Gastrocnemius medialis (tissue), 4 donors: ENCODE measurements at regions not wholly inside any gene's neighbourhood (a gene's known extent, or its start where the extent isn't known, plus 50 kb on each side); places are given as distances from the start of the nearest gene placed in this dataset.

Source experiments
- ATAC-seq, 2 donors: fragments of 150-250 bp; one replicate each; pipeline ENCODE4 v1.9.1; 2016
- DNase-seq, 2 donors: peaks; one replicate each; pipeline ENCODE4 v3.0.0-alpha.2; 2019
- H3K27ac ChIP-seq, 4 donors: fragments of 200-600 bp; sonication (generic); 1 replicate in 1 of 4; 2 replicates in 3 of 4; pipeline ENCODE4 v1.5.1; 2016 to 2018; ENCODE audit warnings: mild to moderate bottlenecking in 2 of 4, moderate library complexity in 1 of 4
- H3K27me3 ChIP-seq, 3 donors: fragments of 200-600 bp; sonication (generic) in 2 of 3; 1 replicate in 1 of 3; 2 replicates in 2 of 3; pipeline versions ENCODE4 v1.5.1 to v1.6.0; 2016 to 2019; ENCODE audit warnings: mild to moderate bottlenecking in 1 of 3, moderate library complexity in 1 of 3
- H3K36me3 ChIP-seq, 2 donors: fragments of 200-600 bp; sonication (generic) in 1 of 2; one replicate each; pipeline ENCODE4 v1.5.1; 2017 to 2018
- H3K4me1 ChIP-seq, 2 donors: fragments of 200-600 bp; sonication (generic) in 1 of 2; one replicate each; pipeline ENCODE4 v1.5.1; 2016 to 2017; ENCODE audit warnings: mild to moderate bottlenecking in 2 of 2
- H3K4me3 ChIP-seq, 4 donors: fragments of 200-600 bp; sonication (generic) in 3 of 4; 1 replicate in 1 of 4; 2 replicates in 3 of 4; pipeline ENCODE4 v1.5.1; 2016 to 2019; ENCODE audit warnings: mild to moderate bottlenecking in 2 of 4
- H3K9me3 ChIP-seq, 3 donors: fragments of 200-600 bp; sonication (generic) in 2 of 3; 1 replicate in 1 of 3; 2 replicates in 2 of 3; pipeline ENCODE4 v1.5.1; 2016 to 2019
- CTCF ChIP-seq, 5 experiments: fragments of 450-650 bp in 3 of 5; fragments of 200-600 bp in 2 of 5; sonication (generic) in 2 of 5; IDR thresholded peaks in 4 of 5; conservative IDR thresholded peaks in 1 of 5; 1 replicate in 4 of 5; 2 replicates in 1 of 5; pipeline ENCODE4 v1.5.1; 2016 to 2019; ENCODE audit warnings: antibody characterized with exemption in 5 of 5, mild to moderate bottlenecking in 3 of 5, moderate library complexity in 3 of 5
- POLR2A ChIP-seq, 2 donors: fragments of 450-650 bp; IDR thresholded peaks; one replicate each; pipeline ENCODE4 v1.6.1; 2017; ENCODE audit warnings: antibody characterized with exemption in 2 of 2, mild to moderate bottlenecking in 2 of 2, moderate library complexity in 2 of 2
- in situ Hi-C, 4 donors: fragments of 200-750 bp; cut with MboI; loops; one replicate each; pipeline versions ENCODE4 v1.15.0 to v1.8.0; 2017; ENCODE audit warnings: low sequenced_read_pairs in 4 of 4
- intact Hi-C: fragments of 100-400 bp; cut with DNase I; formaldehyde crosslinking; loops from one replicate; pipeline ENCODE4 v1.15.1; 2023; ENCODE audit warnings: low total_unique reads

GRCh38 chr2:17012297-17012696, 346.7 kb upstream of the CYRIA start:
- no peaks in the 10 kb centered on the region for H3K9me3 ChIP-seq
- in situ Hi-C loops (no loop called here), intact Hi-C loops (no loop called here)
- DNase-seq (no peak), ATAC-seq (no peak)
- H3K27me3 ChIP-seq: no peaks in the 10 kb centered on the region
- H3K27ac ChIP-seq: no peak overlapping the region
- no peaks in the 10 kb centered on the region for H3K4me1 ChIP-seq
- H3K4me3 ChIP-seq: no peak overlapping the region
- H3K36me3 ChIP-seq: no peaks in the 10 kb centered on the region
- TF ChIP-seq CTCF (IDR thresholded peaks at IDR 0.05 in 4 of 5, conservative IDR thresholded peaks at IDR 0.05 in 1 of 5) (no peak), POLR2A (IDR thresholded peaks at IDR 0.05) (no peak)

- intact Hi-C loops: no loop called here
- H3K9me3 ChIP-seq: no peaks in the 10 kb centered on the region
- H3K4me1 ChIP-seq: no peaks in the 10 kb centered on the region
- ATAC-seq (no peak), DNase-seq (no peak)
- no peak overlapping the region for H3K27ac ChIP-seq
- no peak overlapping the region for H3K4me3 ChIP-seq
- no peaks in the 10 kb centered on the region for H3K36me3 ChIP-seq
- H3K27me3 ChIP-seq: no peaks in the 10 kb centered on the region
- TF ChIP-seq CTCF (IDR thresholded peaks at IDR 0.05 in 4 of 5, conservative IDR thresholded peaks at IDR 0.05 in 1 of 5) (no peak), POLR2A (IDR thresholded peaks at IDR 0.05) (no peak)
- in situ Hi-C loops: no loop called here
Measured at GRCh38 chr2:17010104-17010503, 344.5 kb upstream of the CYRIA start.

GRCh38 chr2:17000184-17000482, 334.5 kb upstream of the CYRIA start:
- Histone ChIP-seq H3K4me1 (no peaks in the 10 kb centered on the region), H3K27me3 (no peaks in the 10 kb centered on the region), H3K27ac (no peak overlapping the region), H3K36me3 (no peaks in the 10 kb centered on the region), H3K4me3 (no peak overlapping the region), H3K9me3 (no peaks in the 10 kb centered on the region)
- ATAC-seq (no peak), DNase-seq (no peak)
- in situ Hi-C loops (no loop called here), intact Hi-C loops (no loop called here)
- TF ChIP-seq CTCF (IDR thresholded peaks at IDR 0.05 in 4 of 5, conservative IDR thresholded peaks at IDR 0.05 in 1 of 5) (no peak), POLR2A (IDR thresholded peaks at IDR 0.05) (no peak)

GRCh38 chr2:16999347-17000183, 333.9 kb upstream of the CYRIA start:
- TF ChIP-seq CTCF (IDR thresholded peaks at IDR 0.05 in 4 of 5, conservative IDR thresholded peaks at IDR 0.05 in 1 of 5) (no peak), POLR2A (IDR thresholded peaks at IDR 0.05) (no peak)
- H3K4me1 ChIP-seq: no peaks in the 10 kb centered on the region
- ATAC-seq: no peak
- H3K27me3 ChIP-seq: no peaks in the 10 kb centered on the region
- DNase-seq: no peak
- intact Hi-C loops: no loop called here
- H3K27ac ChIP-seq: no peak overlapping the region
- no peaks in the 10 kb centered on the region for H3K36me3 ChIP-seq
- in situ Hi-C loops: no loop called here
- no peaks in the 10 kb centered on the region for H3K9me3 ChIP-seq
- H3K4me3 ChIP-seq: no peak overlapping the region

- no peaks in the 10 kb centered on the region for H3K4me1 ChIP-seq
- H3K27me3 ChIP-seq: no peaks in the 10 kb centered on the region
- TF ChIP-seq CTCF (IDR thresholded peaks at IDR 0.05 in 4 of 5, conservative IDR thresholded peaks at IDR 0.05 in 1 of 5) (no peak), POLR2A (IDR thresholded peaks at IDR 0.05) (no peak)
- no peaks in the 10 kb centered on the region for H3K36me3 ChIP-seq
- intact Hi-C loops: no loop called here
- ATAC-seq (no peak), DNase-seq (no peak)
- in situ Hi-C loops: no loop called here
- H3K27ac ChIP-seq: no peak overlapping the region
- no peaks in the 10 kb centered on the region for H3K9me3 ChIP-seq
- no peak overlapping the region for H3K4me3 ChIP-seq
Measured at GRCh38 chr2:16978301-16978700, 312.7 kb upstream of the CYRIA start.
